D721Med (cell line): ENCODE measurements at regions not wholly inside any gene's neighbourhood (a gene's known extent, or its start where the extent isn't known, plus 50 kb on each side); places are given as distances from the start of the nearest gene placed in this dataset.

Source experiments
- DNase-seq: peaks from one replicate; pipeline ENCODE4 v3.0.0; 2011; ENCODE audit warnings: low spot score; ENCODE audit not compliant: insufficient read length
- FAIRE-seq: peaks from 2 replicates; lab custom pipeline; 2011; peaks lifted over from hg19 to GRCh38; lab: Jason Lieb, UNC
- CTCF ChIP-seq: IDR thresholded peaks from 2 replicates; pipeline ENCODE4 v1.5.1; 2012; ENCODE audit warnings: mild to moderate bottlenecking, control low read depth; ENCODE audit not compliant: insufficient read depth; ENCODE audit errors: missing control alignments

GRCh38 chr3:110865934-110866333 is 205.7 kb upstream of the NECTIN3 start:
- FAIRE-seq = no peak
- TF ChIP-seq CTCF = no peak

GRCh38 chr3:110868106-110868505 is 203.5 kb upstream of the NECTIN3 start:
- no peak for DNase-seq
- no peak for FAIRE-seq
- no peak for TF ChIP-seq CTCF

More at GRCh38 chr3:110865934-110866333, 205.7 kb upstream of the NECTIN3 start:
- no peak for DNase-seq

GRCh38 chr3:110869736-110870135 is 201.9 kb upstream of the NECTIN3 start:
- DNase-seq (no peak), FAIRE-seq (no peak)
- no peak for TF ChIP-seq CTCF

GRCh38 chr3:110871869-110872268 is 199.7 kb upstream of the NECTIN3 start:
- no peak for TF ChIP-seq CTCF
- DNase-seq (no peak), FAIRE-seq (no peak)

- TF ChIP-seq CTCF = no peak
- DNase-seq (no peak), FAIRE-seq (no peak)
Observed at GRCh38 chr3:110878692-110879091, 192.9 kb upstream of the NECTIN3 start.

GRCh38 chr3:110881069-110881468 is 190.5 kb upstream of the NECTIN3 start:
- no peak for TF ChIP-seq CTCF
- DNase-seq = no peak
- FAIRE-seq = no peak

GRCh38 chr3:110886222-110886893 is 185.3 kb upstream of the NECTIN3 start:
- no peak for DNase-seq
- FAIRE-seq = no peak
- TF ChIP-seq CTCF = no peak
